H9 (cell line): ENCODE measurements at regions not wholly inside any gene's neighbourhood (a gene's known extent, or its start where the extent isn't known, plus 50 kb on each side); places are given as distances from the start of the nearest gene placed in this dataset.

ENCODE experiments used
- DNase-seq: peaks from one replicate; pipeline ENCODE4 v3.0.0-alpha.2; 2017
- H2AFZ ChIP-seq: one replicate; pipeline ENCODE4 v1.6.1; 2013; ENCODE audit warnings: mild to moderate bottlenecking, low read length, control low read depth, moderate library complexity
- H2AK5ac ChIP-seq: 2 replicates; pipeline ENCODE4 v1.6.1; 2013; ENCODE audit warnings: low read length, control low read depth, mixed read lengths; ENCODE audit not compliant: insufficient read length
- H2BK120ac ChIP-seq: one replicate; pipeline ENCODE4 v1.6.1; 2013; ENCODE audit warnings: low read depth, mild to moderate bottlenecking, low read length, control low read depth, inconsistent platforms; ENCODE audit not compliant: poor library complexity, severe bottlenecking
- H2BK12ac ChIP-seq: 2 replicates; pipeline ENCODE4 v1.6.1; 2013; ENCODE audit warnings: low read length, control low read depth, mixed read lengths, low read depth; ENCODE audit not compliant: insufficient read length
- H2BK15ac ChIP-seq: 2 replicates; pipeline ENCODE4 v1.6.1; 2013; ENCODE audit warnings: low read depth, low read length, control low read depth
- H2BK20ac ChIP-seq: one replicate; pipeline ENCODE4 v1.6.1; 2013; ENCODE audit warnings: low read depth, mild to moderate bottlenecking, low read length, control low read depth, inconsistent platforms; ENCODE audit not compliant: poor library complexity, severe bottlenecking
- H2BK5ac ChIP-seq: 2 replicates; pipeline ENCODE4 v1.6.1; 2013; ENCODE audit warnings: low read length, control low read depth, mixed read lengths; ENCODE audit not compliant: insufficient read length
- H3K14ac ChIP-seq: 2 replicates; pipeline ENCODE4 v1.6.1; 2013; ENCODE audit warnings: low read length, control low read depth; ENCODE audit not compliant: insufficient read depth
- H3K18ac ChIP-seq: 2 replicates; pipeline ENCODE4 v1.6.1; 2013; ENCODE audit warnings: low read depth, mild to moderate bottlenecking, mixed read lengths, low read length, control low read depth; ENCODE audit not compliant: insufficient read length
- H3K23ac ChIP-seq: 2 replicates; pipeline ENCODE4 v1.6.1; 2013; ENCODE audit warnings: low read length, control low read depth, mixed read lengths, low read depth; ENCODE audit not compliant: insufficient read length
- H3K23me2 ChIP-seq: 2 replicates; pipeline ENCODE4 v1.6.1; 2013; ENCODE audit warnings: low read depth, mild to moderate bottlenecking, mixed read lengths, low read length, control low read depth; ENCODE audit not compliant: insufficient read length, poor library complexity, severe bottlenecking
- H3K27ac ChIP-seq: 2 replicates; pipeline ENCODE4 v1.5.1; 2013; ENCODE audit warnings: low read length, control low read depth, mixed read lengths, low read depth; ENCODE audit not compliant: insufficient read length
- H3K27me3 ChIP-seq: 2 replicates; pipeline ENCODE4 v1.6.1; 2013; ENCODE audit warnings: low read length, control low read depth, inconsistent platforms; ENCODE audit not compliant: insufficient read depth
- H3K4ac ChIP-seq: 2 replicates; pipeline ENCODE4 v1.6.1; 2013; ENCODE audit warnings: low read depth, mild to moderate bottlenecking, control low read depth, inconsistent platforms, low read length, moderate library complexity
- H3K4me1 ChIP-seq: 2 replicates; pipeline ENCODE4 v1.6.1; 2013; ENCODE audit warnings: low read length, control low read depth, inconsistent platforms; ENCODE audit not compliant: insufficient read depth
- H3K4me2 ChIP-seq: 2 replicates; pipeline ENCODE4 v1.6.1; 2013; ENCODE audit warnings: low read length, control low read depth, mixed read lengths; ENCODE audit not compliant: insufficient read length, insufficient read depth
- H3K56ac ChIP-seq: 2 replicates; pipeline ENCODE4 v1.6.1; 2013; ENCODE audit warnings: low read depth, mild to moderate bottlenecking, mixed read lengths, low read length, control low read depth; ENCODE audit not compliant: insufficient read length
- H3K79me1 ChIP-seq: 2 replicates; pipeline ENCODE4 v1.6.1; 2013; ENCODE audit warnings: low read depth, mild to moderate bottlenecking, moderate library complexity, low read length, control low read depth, inconsistent platforms; ENCODE audit not compliant: insufficient read depth, poor library complexity, severe bottlenecking
- H3K79me2 ChIP-seq: 2 replicates; pipeline ENCODE4 v1.6.1; 2013; ENCODE audit warnings: low read length, control low read depth, inconsistent platforms; ENCODE audit not compliant: insufficient read depth
- H3K9ac ChIP-seq: 2 replicates; pipeline ENCODE4 v1.6.1; 2013; ENCODE audit warnings: low read length, control low read depth, mixed read lengths; ENCODE audit not compliant: insufficient read length; ENCODE audit errors: extremely low read depth
- H3K9me3 ChIP-seq: one replicate; pipeline ENCODE4 v1.6.1; 2013; ENCODE audit warnings: low read depth, low read length, inconsistent platforms; ENCODE audit not compliant: control insufficient read depth
- H3T11ph ChIP-seq: one replicate; pipeline ENCODE4 v1.6.1; 2013; ENCODE audit warnings: mild to moderate bottlenecking, low read length, control low read depth, inconsistent platforms
- H4K20me1 ChIP-seq: one replicate; pipeline ENCODE4 v1.6.1; 2013; ENCODE audit not compliant: control insufficient read depth, insufficient read length, insufficient read depth
- H4K5ac ChIP-seq: 2 replicates; pipeline ENCODE4 v1.6.1; 2013; ENCODE audit warnings: low read depth, mild to moderate bottlenecking, mixed read lengths, low read length, control low read depth; ENCODE audit not compliant: insufficient read length
- H4K8ac ChIP-seq: replicated peaks from 2 replicates; pipeline ENCODE4 v1.6.1; 2013; ENCODE audit warnings: low read length, control low read depth, mixed read lengths, low read depth; ENCODE audit not compliant: insufficient read length
- H4K91ac ChIP-seq: 2 replicates; pipeline ENCODE4 v1.6.1; 2013; ENCODE audit warnings: low read depth, mild to moderate bottlenecking, moderate library complexity, mixed read lengths, low read length, control low read depth; ENCODE audit not compliant: insufficient read length
- H3K27ac Mint-ChIP-seq, 3 experiments: 2 replicates in 2 of 3; 3 replicates in 1 of 3; pipeline ENCODE4 v1.8.0; 2020 to 2021; ENCODE audit warnings: mixed read lengths in 3 of 3, mild to moderate bottlenecking in 1 of 3, moderate library complexity in 1 of 3
- H3K27me3 Mint-ChIP-seq: 2 replicates; pipeline ENCODE4 v1.8.0; 2021; ENCODE audit warnings: low read depth, mild to moderate bottlenecking, moderate library complexity, mixed read lengths
- H3K36me3 Mint-ChIP-seq, 3 experiments: 2 replicates in 2 of 3; 3 replicates in 1 of 3; pipeline ENCODE4 v1.8.0; 2020 to 2021; ENCODE audit warnings: low read depth in 3 of 3, mixed read lengths in 3 of 3; ENCODE audit not compliant: insufficient read depth in 1 of 3
- H3K4me1 Mint-ChIP-seq, 2 experiments: 2 replicates each; pipeline ENCODE4 v1.8.0; 2020; ENCODE audit warnings: mixed read lengths in 2 of 2
- H3K4me3 Mint-ChIP-seq, 2 experiments: 2 replicates in 1 of 2; 3 replicates in 1 of 2; pipeline ENCODE4 v1.8.0; 2020 to 2021; ENCODE audit warnings: mild to moderate bottlenecking in 2 of 2, mixed read lengths in 2 of 2, moderate library complexity in 1 of 2
- H3K9me3 Mint-ChIP-seq, 2 experiments: 2 replicates in 1 of 2; 3 replicates in 1 of 2; pipeline ENCODE4 v1.8.0; 2020; ENCODE audit warnings: mild to moderate bottlenecking in 2 of 2, mixed read lengths in 2 of 2, moderate library complexity in 1 of 2
- CTCF ChIP-seq: fragments of 200-600 bp; sonication (generic); conservative IDR thresholded peaks from 3 replicates; pipeline ENCODE4 v1.8.0; 2021; ENCODE audit warnings: antibody characterized with exemption, mild to moderate bottlenecking
- WGBS: extraction: QIAGEN DNeasy Blood & Tissue Kit; methylation state at CpG from one replicate; pipeline ENCODE4 v1.1.7; 2013; ENCODE audit warnings: missing lambda C conversion rate, low lambda C conversion rate, mixed read lengths; ENCODE audit not compliant: insufficient read length; ENCODE audit errors: extremely low coverage; 5-methylcytosine and 5-hydroxymethylcytosine counted together

GRCh38 chr22:47325249-47325648, 562.8 kb downstream of the TBC1D22A start:
- H3K79me2 ChIP-seq = no peaks in the 10 kb centered on the region
- H3K23me2 ChIP-seq = no peaks in the 10 kb centered on the region
- H3K4me3 Mint-ChIP-seq = no peak overlapping the region
- no peak overlapping the region for H3K27ac ChIP-seq
- no peak for DNase-seq
- H3K56ac ChIP-seq = no peak overlapping the region
- no peak overlapping the region for H3T11ph ChIP-seq
- no peak for TF ChIP-seq CTCF
- H2BK15ac ChIP-seq = no peak overlapping the region
- no peak overlapping the region for H3K4me2 ChIP-seq
- H3K36me3 Mint-ChIP-seq = peaks cover 7 to 32% (median 15%) of the 10 kb centered on the region in 3 experiments
- no peak overlapping the region for H4K8ac ChIP-seq
- no peak overlapping the region for H3K27ac Mint-ChIP-seq
- H3K4me1 ChIP-seq = no peaks in the 10 kb centered on the region
- no peaks in the 10 kb centered on the region for H3K79me1 ChIP-seq
- no peaks in the 10 kb centered on the region for H4K20me1 ChIP-seq
- no peaks in the 10 kb centered on the region for H3K27me3 ChIP-seq
- no peak overlapping the region for H3K23ac ChIP-seq
- H3K27me3 Mint-ChIP-seq = peaks cover 10% of the 10 kb centered on the region
- no peak overlapping the region for H3K9ac ChIP-seq
- no peak overlapping the region for H2BK20ac ChIP-seq
- no peak overlapping the region for H2BK12ac ChIP-seq
- H4K5ac ChIP-seq = no peak overlapping the region
- no CpG with 5 or more reads among the region's 3 CpGs for WGBS
- no peak overlapping the region for H3K4ac ChIP-seq
- peaks cover 87% of the 10 kb centered on the region for H3K9me3 ChIP-seq
- H2BK5ac ChIP-seq = no peak overlapping the region
- no peaks in the 10 kb centered on the region for H3K4me1 Mint-ChIP-seq
- no peak overlapping the region for H2AFZ ChIP-seq
- no peak overlapping the region for H2BK120ac ChIP-seq
- H3K9me3 Mint-ChIP-seq = peaks cover 43 to 54% of the 10 kb centered on the region in 2 experiments
- no peak overlapping the region for H3K18ac ChIP-seq
- H4K91ac ChIP-seq = no peak overlapping the region
- no peak overlapping the region for H2AK5ac ChIP-seq
- H3K14ac ChIP-seq = no peak overlapping the region
